GM12801 (cell line): ENCODE measurements at regions not wholly inside any gene's neighbourhood (a gene's known extent, or its start where the extent isn't known, plus 50 kb on each side); places are given as distances from the start of the nearest gene placed in this dataset.

Source experiments
- TF ChIP-seq, protein P1 (sequence below): IDR thresholded peaks from one replicate; pipeline ENCODE4 v1.5.1; 2011; ENCODE audit warnings: control low read depth; ENCODE audit not compliant: insufficient read length; ENCODE audit errors: extremely low read depth

DNA sequence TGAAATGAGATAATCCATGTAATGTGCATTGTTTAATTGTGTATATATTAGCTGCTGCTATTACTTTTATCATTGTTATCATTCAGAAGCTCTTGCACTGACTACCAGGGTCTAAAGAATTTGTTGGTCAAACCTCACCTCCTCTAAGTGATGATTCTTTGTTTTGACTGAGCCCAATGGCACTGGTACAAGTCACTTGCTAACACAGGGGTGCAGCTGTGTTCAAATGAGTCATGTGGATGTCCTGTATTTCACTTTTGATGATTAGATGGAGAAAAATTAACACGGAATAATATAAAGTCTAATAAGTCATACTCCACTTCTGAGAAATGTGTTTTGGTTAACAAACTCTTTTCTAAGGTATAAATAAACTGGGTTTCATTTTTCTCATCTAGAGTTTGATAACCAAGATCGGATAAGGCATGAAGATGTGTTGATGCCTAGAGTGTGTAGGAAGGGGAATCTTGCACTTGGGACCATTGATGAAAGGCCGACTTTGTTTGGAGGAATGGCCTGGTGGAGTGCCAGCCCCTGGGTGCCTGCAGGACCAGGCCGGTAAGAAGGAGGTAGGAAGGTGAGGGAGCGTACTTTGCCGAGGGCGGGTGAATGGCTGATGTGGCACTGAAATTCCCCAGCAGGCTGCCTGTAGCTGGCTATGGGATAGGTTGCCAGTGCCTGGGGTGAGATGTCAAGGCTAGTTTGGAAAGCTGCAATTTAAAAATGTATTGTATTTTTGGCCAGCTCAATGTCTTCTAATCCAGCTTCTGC, 244.7 kb upstream of the ZPLD1 start:
- TF ChIP-seq, protein P1, sequence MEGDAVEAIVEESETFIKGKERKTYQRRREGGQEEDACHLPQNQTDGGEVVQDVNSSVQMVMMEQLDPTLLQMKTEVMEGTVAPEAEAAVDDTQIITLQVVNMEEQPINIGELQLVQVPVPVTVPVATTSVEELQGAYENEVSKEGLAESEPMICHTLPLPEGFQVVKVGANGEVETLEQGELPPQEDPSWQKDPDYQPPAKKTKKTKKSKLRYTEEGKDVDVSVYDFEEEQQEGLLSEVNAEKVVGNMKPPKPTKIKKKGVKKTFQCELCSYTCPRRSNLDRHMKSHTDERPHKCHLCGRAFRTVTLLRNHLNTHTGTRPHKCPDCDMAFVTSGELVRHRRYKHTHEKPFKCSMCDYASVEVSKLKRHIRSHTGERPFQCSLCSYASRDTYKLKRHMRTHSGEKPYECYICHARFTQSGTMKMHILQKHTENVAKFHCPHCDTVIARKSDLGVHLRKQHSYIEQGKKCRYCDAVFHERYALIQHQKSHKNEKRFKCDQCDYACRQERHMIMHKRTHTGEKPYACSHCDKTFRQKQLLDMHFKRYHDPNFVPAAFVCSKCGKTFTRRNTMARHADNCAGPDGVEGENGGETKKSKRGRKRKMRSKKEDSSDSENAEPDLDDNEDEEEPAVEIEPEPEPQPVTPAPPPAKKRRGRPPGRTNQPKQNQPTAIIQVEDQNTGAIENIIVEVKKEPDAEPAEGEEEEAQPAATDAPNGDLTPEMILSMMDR = no peak

DNA sequence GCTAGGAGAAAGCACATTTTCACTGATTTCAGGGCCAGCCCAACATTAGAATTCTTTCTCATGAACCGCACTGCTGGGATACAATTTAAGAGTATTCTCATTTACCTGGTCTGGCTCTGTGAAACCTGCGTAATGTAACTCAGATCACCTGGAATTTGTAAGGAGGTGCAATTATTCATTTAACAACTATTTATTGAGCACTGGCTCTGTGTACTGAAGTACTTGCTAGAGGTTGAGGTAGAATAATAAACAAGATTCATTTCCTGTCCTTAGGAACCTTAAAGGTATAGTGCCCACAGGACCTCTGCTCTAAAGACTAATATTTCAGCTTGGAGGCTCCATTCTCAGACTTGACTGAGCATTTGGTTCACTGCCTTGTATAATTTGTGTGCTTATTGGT, 242.2 kb upstream of the ZPLD1 start:
- TF ChIP-seq, protein P1 = no peak

DNA sequence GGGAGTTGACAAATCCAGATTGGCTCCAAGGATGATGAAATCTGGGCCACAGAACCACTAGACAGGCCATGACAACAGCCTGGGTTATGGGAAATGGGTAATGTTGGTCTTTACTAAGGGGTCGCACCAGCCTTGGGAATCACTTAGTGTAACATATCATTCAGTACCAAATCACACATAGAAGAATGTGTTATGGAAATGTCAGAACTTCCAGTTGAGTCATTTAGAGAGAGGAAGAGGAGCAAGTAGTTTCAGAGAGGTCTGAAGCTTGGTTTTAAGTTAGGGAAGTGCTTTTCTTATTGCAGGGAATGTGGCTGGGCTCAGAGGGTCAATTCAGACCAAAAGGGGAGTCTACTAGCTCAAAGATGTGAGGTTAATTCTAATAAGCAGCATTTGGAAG, 241.6 kb upstream of the ZPLD1 start:
- TF ChIP-seq, protein P1 = no peak

DNA sequence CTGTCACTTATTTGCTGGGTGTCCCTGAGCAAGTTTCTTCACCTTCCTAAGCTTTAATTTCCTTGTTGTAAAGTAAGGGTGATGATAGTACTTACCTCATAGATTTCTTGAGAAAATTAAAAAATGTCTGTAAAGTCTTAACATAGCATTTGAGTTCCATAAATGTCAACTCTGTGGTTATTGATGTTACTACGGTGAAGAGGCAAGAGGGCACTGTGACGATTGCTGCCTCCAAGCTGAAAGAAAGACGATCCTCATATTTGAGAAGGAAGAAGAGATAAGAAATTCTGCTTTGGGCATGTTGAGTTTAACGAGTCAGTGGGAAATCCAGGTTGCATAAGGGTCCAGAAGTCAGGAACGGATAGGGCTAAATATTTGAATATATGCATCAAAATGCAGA, 240.8 kb upstream of the ZPLD1 start:
- TF ChIP-seq, protein P1 = no peak

DNA sequence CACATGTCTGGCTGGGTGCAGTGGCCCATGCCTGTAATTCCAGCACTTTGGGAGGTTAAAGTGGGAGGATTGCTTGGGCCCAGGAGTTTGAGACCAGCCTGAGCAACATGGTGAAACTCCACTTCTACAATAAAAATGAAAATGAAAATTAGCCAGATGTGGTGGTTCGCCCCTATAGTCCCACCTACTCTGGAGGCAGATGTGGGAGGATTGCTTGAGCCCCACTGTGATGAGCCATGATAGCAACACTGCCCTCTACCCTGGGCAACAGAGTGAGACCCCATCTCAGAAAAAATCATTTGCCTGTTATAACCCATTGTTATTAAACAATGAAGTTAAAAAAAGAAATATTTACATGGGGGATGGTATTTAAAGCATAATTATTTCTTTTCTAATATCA, 240.1 kb upstream of the ZPLD1 start:
- TF ChIP-seq, protein P1 = no peak

DNA sequence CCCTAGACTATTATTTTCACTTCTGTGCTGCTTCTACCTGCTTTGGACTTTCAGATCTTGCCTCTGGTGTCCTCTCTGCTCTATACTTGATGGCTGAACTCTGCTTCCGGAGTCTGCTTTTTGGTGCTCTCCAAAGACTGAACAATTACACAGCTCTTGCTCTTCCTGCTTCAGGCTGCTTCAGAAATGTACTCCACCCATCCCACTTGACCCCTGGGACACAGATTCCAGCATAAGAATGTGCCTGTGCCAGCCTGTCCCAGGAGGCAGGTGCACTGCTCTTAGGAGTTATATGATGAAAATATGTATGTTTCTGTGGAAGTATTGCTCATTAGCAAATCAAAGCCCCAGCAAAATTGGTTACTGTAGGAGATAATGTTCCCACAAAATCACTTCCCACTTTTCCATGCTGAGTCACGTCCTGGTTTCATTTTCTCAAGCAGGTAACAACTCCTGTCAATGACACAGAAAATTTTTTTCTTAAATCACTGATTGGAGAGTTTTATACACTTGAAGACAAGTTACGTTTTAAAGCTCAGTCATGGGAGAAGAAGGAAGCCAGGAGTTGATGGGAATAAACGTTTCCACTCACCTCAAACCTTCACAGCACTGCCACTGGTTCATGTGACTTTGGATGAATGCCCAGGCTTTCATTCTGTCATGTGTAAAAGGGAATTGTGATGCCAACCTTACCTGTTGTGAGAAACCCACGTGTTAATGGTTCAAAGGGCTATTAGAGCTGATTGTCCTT, 239.4 kb upstream of the ZPLD1 start:
- TF ChIP-seq, protein P1 = no peak

DNA sequence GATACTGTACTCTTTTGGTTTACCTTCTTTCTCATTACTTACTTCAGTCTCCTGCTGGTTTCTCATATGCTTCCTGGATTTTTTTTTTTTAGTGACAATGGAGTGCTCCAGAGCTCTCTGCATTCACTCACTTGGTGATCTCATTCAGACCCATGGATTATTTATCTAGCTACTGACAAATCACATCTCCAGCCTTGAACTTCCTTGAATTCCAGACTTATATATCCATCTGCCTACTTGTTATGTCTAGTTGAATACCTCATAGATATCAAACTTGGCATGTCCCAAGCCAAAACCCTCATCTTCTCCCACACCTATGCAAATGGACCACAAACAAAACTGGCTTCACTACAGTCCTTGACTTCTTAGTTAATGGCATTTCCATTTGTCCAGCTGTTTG, 234.7 kb upstream of the ZPLD1 start:
- TF ChIP-seq, protein P1 = no peak
